EH (cell line): ENCODE measurements at regions not wholly inside any gene's neighbourhood (a gene's known extent, or its start where the extent isn't known, plus 50 kb on each side); places are given as distances from the start of the nearest gene placed in this dataset.
"Not testable (repeated sequence)": the region's sequence is repeated elsewhere in the genome, so short reads cannot be mapped to it uniquely, and the experiment has no call there.

ENCODE experiments used
- DNase-seq: peaks from one replicate; pipeline ENCODE4 v3.0.0-alpha.2; 2015; ENCODE audit warnings: low read depth

DNA sequence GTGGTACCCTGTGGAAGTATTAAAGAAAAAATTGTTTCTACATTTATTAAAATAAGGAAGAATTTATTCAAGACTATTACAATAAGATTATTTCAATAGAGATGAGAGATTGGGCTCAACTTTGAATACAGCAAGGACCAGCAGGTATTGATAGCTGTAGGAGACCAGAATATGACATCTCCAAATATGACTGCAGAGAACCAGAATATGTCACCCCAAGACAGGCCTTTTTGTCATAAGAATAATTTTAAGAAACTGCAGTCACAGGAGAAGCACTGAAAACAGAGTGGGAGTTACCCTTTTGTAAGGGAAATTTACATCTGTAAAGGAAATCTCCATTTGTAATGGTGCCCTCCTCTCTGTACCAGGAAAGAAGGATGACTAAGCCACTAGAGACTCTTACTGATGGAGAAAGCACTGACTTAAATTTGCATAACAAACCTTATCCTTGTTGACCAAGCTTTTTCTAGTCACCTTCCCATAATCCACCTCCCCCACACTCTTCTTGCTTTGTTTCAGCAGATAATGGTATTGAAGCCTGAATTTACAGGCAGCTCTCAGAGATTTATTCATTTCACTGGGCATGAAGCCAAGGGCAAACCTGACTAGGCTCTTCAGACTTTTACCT is 145.1 kb upstream of the RMP24 start:
- no peak for DNase-seq

DNA sequence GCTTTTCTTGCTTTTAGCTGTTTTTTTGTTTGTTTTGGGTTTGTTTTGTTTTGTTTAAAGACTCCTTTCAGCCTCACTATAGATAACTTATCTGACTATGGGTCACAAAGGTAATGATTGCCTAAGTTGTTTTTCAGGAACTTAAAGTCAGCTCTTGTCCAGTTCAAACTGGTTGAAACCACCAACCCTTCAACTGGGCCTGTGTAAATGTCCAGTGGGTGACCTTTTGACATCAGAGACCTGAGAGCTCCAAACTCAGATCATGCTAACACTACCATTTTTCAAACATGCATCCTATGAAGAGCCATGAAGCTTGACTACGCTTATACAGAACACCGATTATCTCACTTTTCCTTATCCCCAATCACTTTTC is 144.6 kb upstream of the RMP24 start:
- no peak for DNase-seq

DNA sequence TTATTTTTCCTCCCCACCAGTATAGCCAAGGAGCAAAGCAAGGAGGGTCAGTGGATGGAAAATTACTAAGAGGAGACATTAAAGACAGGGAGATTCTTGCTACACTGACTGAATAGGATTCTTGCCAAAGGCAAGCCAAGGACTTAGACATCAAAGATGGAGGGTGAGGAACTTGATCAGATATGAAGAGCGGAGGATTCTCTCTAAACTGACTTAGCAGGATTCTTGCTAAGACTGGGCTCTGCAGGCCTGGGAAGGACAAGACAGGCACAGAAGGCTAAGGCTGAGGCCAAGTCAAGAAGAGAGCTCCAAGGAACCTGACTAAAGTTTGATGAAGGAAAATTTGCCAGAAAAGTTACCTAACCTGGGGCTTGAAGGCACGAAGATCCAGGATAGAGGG is 143.9 kb upstream of the RMP24 start:
- no peak for DNase-seq

DNA sequence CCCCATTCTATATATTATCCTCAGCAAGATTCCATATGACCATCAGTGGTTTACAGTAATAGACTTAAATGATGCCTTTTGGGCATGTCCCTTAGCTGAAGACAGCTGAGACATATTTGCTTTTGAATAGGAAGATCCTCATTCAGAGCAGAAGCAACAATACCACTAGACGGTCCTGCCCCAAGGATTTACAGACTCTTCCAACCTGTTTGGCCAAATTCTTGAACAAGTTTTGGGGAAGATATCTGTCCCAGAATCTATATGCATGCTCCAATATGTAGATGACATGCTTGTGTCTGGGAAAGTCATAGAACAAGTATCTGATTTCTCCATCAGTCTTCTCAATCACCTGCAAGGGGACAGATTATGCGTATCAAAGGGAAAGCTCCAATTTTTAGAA is 137.1 kb upstream of the RMP24 start:
- DNase-seq, result no peak

DNA sequence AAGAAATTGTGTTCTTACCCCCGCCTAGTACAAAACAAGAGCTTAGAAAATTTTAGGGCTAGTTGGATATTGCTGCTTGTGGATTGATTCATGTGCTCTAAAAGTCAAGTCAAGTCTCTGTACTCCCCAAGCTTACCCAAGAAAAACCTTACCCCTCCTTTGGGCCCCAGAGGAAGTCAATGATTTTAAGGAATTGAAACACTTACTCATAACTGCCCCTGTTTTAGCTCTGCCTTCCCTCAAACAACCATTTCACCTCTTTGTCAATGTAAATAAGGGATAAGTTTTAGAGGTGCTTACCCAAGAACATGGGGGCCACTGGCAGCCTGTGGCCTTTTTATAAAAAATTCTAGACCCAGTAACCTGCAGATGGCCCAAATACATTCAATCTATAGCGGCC is 136.6 kb upstream of the RMP24 start:
- no peak for DNase-seq

DNA sequence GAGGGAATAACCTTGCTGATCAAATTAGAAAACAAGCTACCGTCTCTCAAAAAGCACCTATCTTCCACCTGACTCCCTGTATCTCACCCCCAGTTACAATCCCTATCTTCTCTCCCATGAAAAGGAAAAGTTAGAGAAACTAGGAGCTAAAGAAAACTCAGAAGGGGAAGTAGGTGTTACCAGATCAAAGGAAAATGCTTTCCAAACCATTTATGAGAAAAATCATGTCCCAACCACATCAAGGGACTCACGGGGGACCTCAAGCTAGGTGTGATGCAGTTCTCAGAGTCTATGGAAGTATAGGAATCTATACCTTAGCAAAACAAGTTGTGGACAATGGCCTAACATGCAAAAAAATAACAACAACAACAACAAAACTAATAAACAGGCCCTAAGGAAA is 135.5 kb upstream of the RMP24 start:
- no peak for DNase-seq

DNA sequence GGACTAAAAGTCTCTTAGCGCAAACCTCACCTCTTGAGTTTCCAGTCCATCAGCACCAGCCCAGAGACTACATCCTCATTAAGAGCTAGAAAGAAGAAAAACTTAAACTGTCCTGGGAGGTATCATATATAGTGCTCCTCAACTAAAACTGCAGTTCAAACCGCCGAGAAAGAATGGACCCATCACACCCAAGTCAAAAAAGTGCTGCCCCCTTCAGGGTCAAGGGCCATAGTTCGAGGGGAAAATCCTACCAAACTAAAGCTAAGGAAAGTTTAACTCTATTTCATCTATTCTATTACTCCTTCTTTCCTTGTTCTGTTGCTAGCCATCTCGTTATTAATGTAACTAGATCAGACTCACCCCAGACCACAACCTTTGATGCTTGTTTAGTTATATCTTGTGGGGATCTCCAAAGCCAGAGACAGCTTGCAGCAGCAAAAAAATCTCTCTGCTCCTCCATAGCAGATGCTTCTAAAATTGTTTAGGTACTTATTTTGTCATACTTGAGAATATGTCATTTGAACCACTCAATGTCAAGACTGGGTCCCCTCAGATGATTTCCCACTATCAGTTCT is 134.5 kb upstream of the RMP24 start:
- DNase-seq, result no peak

DNA sequence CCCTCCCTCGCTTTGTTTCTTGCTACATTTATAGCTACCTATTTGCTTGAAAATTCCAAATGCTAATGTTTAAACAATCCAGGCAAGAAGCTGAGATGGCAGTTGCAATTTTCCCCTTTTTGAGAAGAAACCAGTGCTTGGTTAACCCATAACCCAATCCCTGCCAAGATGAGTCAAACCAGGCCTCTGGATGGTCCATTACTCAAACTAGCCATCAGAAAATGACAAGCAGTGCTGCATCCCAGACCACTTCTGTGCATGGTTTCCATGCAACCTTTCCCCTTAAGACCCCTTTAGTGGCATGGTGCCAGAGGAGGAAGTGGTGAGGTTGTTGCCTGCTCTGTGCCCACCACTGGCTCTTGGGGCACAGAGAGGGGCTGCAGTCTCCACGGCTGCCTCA is 131.2 kb upstream of the RMP24 start:
- DNase-seq, result no peak

DNA sequence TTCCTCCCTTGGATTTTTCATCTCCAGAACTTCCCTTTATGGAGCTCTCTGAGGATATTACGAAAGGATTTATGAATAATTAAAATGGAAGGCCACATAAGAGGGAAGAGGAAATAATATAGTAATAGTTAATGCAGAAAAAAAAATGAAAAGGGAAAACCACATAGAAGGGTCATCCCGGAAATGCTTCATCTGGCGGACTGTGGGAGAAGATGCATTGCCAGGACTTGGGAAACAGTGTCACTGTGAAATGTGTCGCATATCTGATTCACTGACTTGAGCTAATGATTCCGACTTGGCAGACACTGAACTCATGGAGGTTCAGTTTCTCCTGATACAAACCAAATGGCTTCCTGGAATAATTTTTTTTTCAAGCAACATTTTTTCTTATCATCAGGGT is 129.9 kb upstream of the RMP24 start:
- DNase-seq, result no peak

DNA sequence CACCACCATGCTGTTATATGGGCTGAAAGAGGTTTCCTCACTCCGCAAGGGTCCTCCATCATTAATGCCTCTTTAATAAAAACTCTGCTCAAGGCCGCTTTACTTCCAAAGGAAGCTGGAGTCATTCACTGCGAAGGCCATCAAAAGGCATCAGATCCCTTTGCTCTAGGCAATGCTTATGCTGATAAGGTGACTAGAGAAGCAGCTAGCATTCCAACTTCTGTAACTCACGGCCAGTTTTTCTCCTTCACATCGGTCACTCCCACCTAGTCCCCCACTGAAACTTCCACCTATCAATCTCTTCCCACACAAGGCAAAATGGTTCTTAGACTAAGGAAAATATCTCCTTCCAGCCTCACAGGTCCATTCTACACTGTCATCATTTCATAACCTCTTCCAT is 124.2 kb upstream of the RMP24 start:
- DNase-seq, result not testable (repeated sequence)

DNA sequence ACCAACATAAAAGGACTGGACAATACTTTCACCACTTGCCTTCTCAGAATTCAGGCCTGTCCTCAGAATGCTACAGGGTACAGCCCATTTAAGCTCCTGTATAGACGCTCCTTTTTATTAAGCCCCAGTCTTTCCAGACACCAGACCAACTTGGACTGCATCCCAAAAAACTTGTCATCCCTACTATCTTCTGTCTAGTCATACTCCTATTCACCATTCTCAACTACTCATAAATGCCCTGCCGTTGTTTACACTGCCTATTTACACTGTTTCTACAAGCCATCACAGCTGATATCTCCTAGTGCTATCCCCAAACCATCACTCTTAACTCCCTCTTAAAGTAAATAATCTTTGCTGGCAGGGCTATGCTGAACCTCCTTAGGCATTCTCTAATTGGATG is 123.2 kb upstream of the RMP24 start:
- DNase-seq, result not testable (repeated sequence)

DNA sequence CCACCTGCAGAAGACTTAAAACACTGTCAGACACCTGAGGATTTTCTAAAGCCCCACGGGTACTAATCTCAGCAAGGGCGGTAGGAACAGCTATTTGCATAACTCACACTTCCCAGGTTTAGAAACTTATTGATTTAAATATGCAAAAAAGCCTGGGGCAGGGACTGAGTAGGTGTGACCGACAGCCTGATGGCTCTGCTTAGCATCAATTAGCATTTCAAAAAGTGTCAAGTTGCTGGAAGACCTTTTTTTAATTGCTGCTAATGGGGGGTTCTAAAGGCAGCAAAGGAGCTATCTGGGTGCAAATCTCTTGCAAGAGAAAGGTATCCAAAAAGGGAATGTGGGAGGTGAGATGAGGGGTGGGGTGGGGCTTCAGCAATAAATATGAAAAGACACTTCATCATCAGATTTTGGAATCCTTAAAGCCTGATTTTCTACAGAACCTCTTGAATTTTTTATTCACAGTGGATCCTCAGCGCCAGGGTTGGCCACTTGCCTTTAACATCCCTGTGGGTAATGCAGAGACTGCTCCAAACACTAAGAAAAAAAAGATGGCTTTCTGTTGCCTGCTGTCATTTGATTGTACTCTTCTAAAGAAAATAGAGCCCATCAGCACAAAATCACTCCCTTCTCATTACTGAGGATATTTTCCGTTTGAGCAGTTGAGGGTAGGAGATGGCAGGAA is 121.1 kb upstream of the RMP24 start:
- DNase-seq, result no peak

DNA sequence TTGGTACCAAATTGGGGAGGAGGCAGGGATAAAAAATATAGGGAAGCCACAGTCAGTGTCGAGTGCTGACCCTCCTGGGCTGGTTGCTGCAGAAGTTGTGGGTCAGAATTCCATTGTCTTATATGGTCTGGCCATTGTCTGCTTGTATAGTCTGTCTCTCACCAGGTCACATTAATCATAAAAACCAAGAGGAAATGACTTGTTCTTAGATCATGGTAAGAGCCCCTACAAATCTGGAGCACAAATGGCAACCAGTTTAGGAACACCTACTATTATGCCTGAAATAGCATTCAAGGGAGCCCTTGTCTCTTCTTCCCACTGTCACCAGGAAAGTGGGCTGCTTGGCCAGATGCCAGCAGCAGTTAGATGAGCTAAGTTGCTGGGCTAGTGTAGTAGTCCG is 119.7 kb upstream of the RMP24 start:
- DNase-seq, result no peak

DNA sequence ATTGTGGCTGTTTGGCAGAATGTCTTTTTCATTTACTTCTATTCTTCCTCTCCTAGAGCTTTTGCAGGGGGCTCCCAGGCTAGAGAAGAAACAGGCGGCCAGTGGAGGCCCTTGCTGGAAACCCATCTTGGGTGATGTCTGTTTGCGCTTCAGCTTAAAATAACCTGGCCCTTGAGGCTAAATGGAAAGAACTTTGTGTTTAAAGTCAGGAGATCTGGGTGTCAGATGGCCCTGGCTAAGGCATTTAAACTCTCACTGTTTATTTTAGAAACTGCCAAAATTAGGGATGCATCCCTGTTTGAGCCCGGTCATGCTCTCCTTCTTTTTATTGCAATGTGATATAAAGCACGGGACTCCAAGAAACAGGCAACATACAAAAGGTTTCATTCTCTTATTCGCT is 118.4 kb upstream of the RMP24 start:
- DNase-seq, result no peak

DNA sequence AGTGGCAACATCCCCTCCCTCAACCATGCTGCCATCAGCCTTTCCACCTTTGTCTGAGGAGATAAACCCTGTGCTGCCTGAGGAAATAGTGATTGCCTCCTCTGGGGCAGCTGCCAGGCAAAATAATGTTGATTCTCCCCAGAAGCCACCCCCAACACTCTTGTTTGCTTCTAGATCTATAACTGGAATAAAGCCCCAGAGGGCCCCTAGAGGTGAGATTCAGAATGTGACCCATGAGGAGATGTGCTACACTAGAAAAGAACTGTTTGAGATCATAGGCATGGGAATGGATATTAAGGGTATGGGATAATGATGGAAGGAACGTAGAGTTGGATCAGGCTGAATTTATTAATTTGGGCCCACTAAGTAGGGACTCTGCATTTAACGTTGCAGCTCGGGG is 116.3 kb upstream of the RMP24 start:
- DNase-seq, result no peak

DNA sequence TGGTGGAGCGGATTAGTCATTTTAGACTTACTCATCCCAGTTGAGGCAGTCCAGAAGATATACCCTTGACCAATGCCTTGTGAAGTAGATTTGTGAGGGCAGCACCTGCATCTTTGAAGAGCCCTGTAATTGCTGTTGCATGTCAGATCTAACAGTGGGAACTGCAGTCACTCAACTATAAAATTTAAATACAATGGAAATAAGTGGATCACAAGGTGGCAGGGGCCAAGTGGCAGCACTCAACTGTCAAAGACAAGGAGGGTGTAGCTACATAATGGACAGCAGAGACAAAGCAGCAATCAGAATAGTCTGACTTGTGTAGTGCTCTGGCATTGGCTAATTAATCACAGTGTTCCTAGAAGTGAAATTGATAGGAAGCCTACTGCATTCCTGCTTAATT is 115.8 kb upstream of the RMP24 start:
- not testable (repeated sequence) for DNase-seq

DNA sequence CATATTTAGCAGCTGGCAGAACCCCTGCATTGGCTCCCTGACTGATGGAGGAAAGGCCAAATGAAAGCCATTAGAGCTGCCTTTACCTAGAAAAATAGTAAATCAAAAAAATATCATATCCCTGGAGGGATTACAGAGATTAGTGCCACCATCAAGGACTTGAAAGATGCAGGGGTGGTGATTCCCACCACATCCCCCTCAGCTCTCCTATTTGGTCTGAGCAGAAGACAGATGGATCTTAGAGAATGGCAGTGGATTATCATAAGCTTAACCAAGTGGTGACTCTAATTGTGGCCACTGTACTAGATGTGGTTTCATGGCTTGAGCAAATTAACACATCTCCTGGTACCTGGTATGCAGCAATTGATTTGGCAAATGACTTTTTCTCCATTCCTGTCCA is 114.9 kb upstream of the RMP24 start:
- not testable (repeated sequence) for DNase-seq

DNA sequence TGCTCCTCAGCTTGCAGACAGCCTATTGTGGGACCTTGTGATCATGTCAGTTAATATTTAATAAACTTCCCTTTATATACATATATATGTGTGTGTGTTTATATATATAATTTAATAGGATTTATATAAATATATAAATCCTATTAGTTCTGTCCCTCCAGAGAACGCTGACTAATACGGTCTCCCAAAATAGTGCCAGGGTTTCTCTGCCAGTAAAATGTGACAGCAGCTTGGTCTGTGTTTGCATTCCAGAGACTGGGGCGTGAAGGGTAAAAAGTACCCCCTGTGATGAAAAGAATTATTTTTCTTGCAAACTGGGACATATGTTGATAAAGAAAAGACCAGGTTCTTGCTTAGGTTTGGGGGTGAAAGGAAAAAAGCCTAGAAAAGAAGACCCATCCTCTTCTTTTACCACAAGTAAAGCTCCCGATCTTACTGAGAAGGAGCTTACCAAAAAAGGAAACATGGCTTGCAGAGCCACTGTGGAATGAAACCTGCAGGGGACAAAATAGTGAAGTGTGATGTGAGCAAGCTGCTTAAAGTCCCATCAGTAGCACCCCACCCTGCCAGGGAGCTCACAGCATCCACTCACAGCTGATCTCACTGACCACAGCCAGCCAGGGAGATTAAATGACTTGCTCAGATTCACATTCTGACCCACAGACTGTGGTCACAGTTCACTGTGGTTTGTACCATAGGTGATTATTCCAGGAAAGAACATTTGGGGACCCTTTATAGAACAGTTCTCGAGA is 110.9 kb upstream of the RMP24 start:
- DNase-seq, result peak; percentile 7

DNA sequence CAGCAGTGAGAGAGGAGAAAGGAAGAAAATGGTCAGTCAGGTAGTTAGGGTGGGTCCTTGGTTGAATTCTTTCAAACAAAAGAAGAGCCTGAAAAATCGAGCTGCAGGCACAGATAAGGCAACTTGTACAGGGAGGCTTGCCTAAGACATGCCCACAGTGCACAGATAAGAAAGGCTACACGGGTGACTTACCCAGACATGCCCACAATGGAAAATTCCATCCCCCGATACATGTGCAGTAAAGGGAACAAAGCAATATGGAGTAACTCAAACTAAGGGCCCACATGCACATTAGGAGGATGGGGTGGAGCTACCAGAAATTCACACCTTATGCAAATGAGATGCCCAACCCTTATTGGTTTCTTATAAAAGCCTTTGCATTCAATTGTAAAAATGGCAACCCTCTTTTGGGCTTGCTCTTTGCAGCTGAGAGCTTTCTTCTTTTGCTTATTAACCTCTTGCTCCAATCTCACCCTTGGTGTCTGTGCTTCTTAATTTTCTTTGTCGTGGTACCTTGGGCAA is 110.3 kb upstream of the RMP24 start:
- no peak for DNase-seq

DNA sequence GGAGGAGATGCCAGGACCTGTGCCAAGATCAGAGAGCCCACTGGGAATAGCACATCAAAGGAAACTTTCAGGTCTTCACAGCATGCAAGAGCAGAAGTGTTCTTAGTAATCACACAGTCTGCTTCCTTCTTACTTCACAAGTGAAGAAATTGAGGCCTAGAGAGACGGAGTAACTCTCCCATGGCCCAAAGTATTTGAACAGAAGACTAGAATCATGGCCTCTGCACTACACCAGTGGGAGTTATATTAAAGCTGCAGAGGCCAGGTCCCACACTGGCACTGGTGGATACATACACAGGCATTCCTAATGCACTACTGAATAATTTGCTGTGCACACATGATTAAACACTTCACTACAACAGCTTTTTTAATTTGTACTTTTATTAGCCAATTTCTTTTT is 107.6 kb upstream of the RMP24 start:
- no peak for DNase-seq

DNA sequence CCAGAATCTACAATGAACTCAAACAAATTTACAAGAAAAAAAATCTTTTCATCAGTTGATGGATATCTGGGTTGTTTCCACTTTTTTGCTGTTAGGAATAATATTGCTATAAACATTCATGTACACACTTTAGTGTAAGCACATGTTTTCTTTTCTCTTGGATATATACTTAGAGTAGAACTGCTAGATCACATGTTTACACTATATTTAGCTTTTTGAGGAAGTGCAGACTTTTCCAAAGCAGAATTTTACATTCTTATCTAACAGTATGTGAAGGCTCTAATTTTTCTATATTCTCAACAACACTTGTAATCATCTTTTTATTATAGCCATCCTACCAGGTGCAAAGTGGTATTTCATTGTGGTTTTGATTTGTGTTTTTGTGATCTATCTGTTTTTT is 103.6 kb upstream of the RMP24 start:
- no peak for DNase-seq

DNA sequence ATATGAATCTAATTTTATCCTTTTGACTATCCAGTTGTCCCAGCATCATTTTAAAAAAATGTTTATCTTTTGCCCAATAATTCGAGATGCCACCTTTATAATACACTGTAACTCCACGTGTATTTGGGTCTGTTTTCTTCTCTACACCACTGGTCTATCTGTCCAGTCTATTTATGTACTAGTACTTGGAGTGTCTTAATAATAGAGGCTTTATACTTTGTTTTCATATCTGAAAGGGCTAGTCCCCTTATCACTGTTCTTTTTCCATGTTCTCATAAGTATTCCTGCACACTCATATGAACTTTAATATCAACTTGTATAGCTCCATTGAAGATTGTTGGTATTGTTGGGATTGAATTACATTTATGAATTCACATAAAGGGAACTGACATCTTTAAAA is 101.1 kb upstream of the RMP24 start:
- DNase-seq, result no peak

DNA sequence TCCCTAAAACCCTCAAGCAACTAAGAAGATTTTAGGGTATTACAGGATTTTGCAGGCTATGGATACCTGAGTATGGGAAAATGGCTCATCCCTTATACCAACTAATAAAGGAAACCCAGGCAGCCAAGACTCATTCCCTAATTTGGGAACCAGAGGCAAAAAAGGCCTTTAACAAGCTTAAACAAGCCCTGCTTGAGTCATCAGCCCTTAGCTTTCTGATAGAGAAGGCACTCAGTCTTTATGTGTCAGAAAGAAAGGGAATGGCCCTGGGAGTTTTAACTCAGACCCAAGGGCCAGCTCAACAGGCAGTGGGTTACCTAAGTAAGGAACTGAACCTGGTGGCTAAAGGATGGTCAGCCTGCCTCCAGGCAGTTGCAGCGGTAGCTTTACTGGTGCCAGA is 96.9 kb upstream of the RMP24 start:
- no peak for DNase-seq
